GM10266 (cell line): ENCODE measurements at regions not wholly inside any gene's neighbourhood (a gene's known extent, or its start where the extent isn't known, plus 50 kb on each side); places are given as distances from the start of the nearest gene placed in this dataset.

Source experiments
- DNase-seq: peaks from one replicate; pipeline ENCODE4 v3.0.0; 2012; ENCODE audit errors: extremely low spot score
- CTCF ChIP-seq: IDR thresholded peaks from 2 replicates; pipeline ENCODE4 v1.5.1; 2012; ENCODE audit warnings: mild to moderate bottlenecking, low read depth; ENCODE audit not compliant: control insufficient read depth, insufficient read depth; ENCODE audit errors: missing control alignments

GRCh38 chr18:68532328-68532885 is 182.5 kb downstream of the TMX3 start:
- TF ChIP-seq CTCF: no peak
- no peak for DNase-seq

GRCh38 chr18:68525091-68525490 is 189.8 kb downstream of the TMX3 start:
- TF ChIP-seq CTCF: no peak
- DNase-seq: no peak

GRCh38 chr18:68520406-68521075 is 194.4 kb downstream of the TMX3 start:
- TF ChIP-seq CTCF: no peak
- DNase-seq: no peak

- no peak for DNase-seq
- no peak for TF ChIP-seq CTCF
Observed at GRCh38 chr18:68519336-68519735, 195.6 kb downstream of the TMX3 start.

GRCh38 chr18:68509902-68510301 is 205.0 kb downstream of the TMX3 start:
- no peak for TF ChIP-seq CTCF
- no peak for DNase-seq

GRCh38 chr18:68507781-68508180 is 207.1 kb downstream of the TMX3 start:
- TF ChIP-seq CTCF: no peak
- no peak for DNase-seq

- DNase-seq: no peak
- no peak for TF ChIP-seq CTCF
Observed at GRCh38 chr18:68505178-68505574, 209.7 kb downstream of the TMX3 start.
